ENCODE measurements at regions not wholly inside any gene's neighbourhood (a gene's known extent, or its start where the extent isn't known, plus 50 kb on each side); places are given as distances from the start of the nearest gene placed in this dataset.

GRCh38 chr14:101235335-101236103 is 325.8 kb upstream of the DIO3 start (continued):
- TF ChIP-seq ZBTB25 (CRISPR knock-in tag; IDR thresholded peaks at IDR 0.05) (no peak), ETS1 (CRISPR knock-in tag; IDR thresholded peaks at IDR 0.05) (no peak), TAF15 (IDR thresholded peaks at IDR 0.05; ENCODE audit: low read depth, low read length, poor library complexity, severe bottlenecking) (no peak), ZBTB3 (CRISPR knock-in tag; IDR thresholded peaks at IDR 0.05; ENCODE audit: borderline replicate concordance, low read depth) (no peak), SKIL (CRISPR knock-in tag; IDR thresholded peaks at IDR 0.05; ENCODE audit: borderline replicate concordance) (no peak), ZNF362 (CRISPR knock-in tag; IDR thresholded peaks at IDR 0.05; ENCODE audit: borderline replicate concordance) (no peak), ZNF530 (CRISPR knock-in tag; IDR thresholded peaks at IDR 0.05; ENCODE audit: low read depth) (no peak), ZNF576 (CRISPR knock-in tag; IDR thresholded peaks at IDR 0.05) (no peak), DDIT3 (CRISPR knock-in tag; IDR thresholded peaks at IDR 0.05) (no peak), JDP2 (CRISPR knock-in tag; IDR thresholded peaks at IDR 0.05; ENCODE audit: borderline replicate concordance) (no peak), ZHX1 (CRISPR knock-in tag; IDR thresholded peaks at IDR 0.05; ENCODE audit: low read depth) (no peak), ZNF121 (CRISPR knock-in tag; IDR thresholded peaks at IDR 0.05) (no peak), FOXP1 (IDR thresholded peaks at IDR 0.05) (no peak), FOXP1 (CRISPR knock-in tag; IDR thresholded peaks at IDR 0.05) (no peak)
